Lung microvascular endothelial cell (primary cell): ENCODE measurements at regions not wholly inside any gene's neighbourhood (a gene's known extent, or its start where the extent isn't known, plus 50 kb on each side); places are given as distances from the start of the nearest gene placed in this dataset.
"Not testable (repeated sequence)": the region's sequence is repeated elsewhere in the genome, so short reads cannot be mapped to it uniquely, and the experiment has no call there.

Experiments used
- DNase-seq, 2 donors: peaks; one replicate each; pipeline versions ENCODE4 v3.0.0 to v3.0.0-alpha.2; 2010; ENCODE audit warnings: low read depth in 2 of 2

- not testable (repeated sequence) for DNase-seq
These were observed 225.0 kb upstream of the FAM240B start for GRCh38 chr9:38944881-38945449.

- not testable (repeated sequence) for DNase-seq
These were observed 220.6 kb upstream of the FAM240B start for GRCh38 chr9:38940501-38940900.

- not testable (repeated sequence) for DNase-seq
These were observed 218.7 kb upstream of the FAM240B start for GRCh38 chr9:38938637-38939036.

- not testable (repeated sequence) for DNase-seq
These were observed 208.0 kb upstream of the FAM240B start for GRCh38 chr9:38927970-38928369.

- DNase-seq: not testable (repeated sequence)
These were observed 206.6 kb upstream of the FAM240B start for GRCh38 chr9:38926565-38926964.

- not testable (repeated sequence) for DNase-seq
These were observed 201.3 kb upstream of the FAM240B start for GRCh38 chr9:38921253-38921652.

GRCh38 chr9:38910629-38911028, 190.7 kb upstream of the FAM240B start:
- DNase-seq: not testable (repeated sequence)

GRCh38 chr9:38904719-38905118, 184.8 kb upstream of the FAM240B start:
- DNase-seq: not testable (repeated sequence)

GRCh38 chr9:38901534-38902177, 181.7 kb upstream of the FAM240B start:
- not testable (repeated sequence) for DNase-seq

GRCh38 chr9:38896404-38896803, 176.5 kb upstream of the FAM240B start:
- not testable (repeated sequence) for DNase-seq

GRCh38 chr9:38895227-38895626, 175.3 kb upstream of the FAM240B start:
- not testable (repeated sequence) for DNase-seq

GRCh38 chr9:38892539-38893232, 172.8 kb upstream of the FAM240B start:
- DNase-seq: not testable (repeated sequence)

GRCh38 chr9:38886076-38886475, 166.1 kb upstream of the FAM240B start:
- not testable (repeated sequence) for DNase-seq

- DNase-seq: not testable (repeated sequence)
These were observed 155.7 kb upstream of the FAM240B start for GRCh38 chr9:38875616-38876015.

- not testable (repeated sequence) for DNase-seq
These were observed 151.5 kb upstream of the FAM240B start for GRCh38 chr9:38871282-38871940.

- not testable (repeated sequence) for DNase-seq
These were observed 139.9 kb upstream of the FAM240B start for GRCh38 chr9:38859827-38860226.

- not testable (repeated sequence) for DNase-seq
These were observed 129.0 kb upstream of the FAM240B start for GRCh38 chr9:38848966-38849365.

GRCh38 chr9:38840213-38840612, 120.3 kb upstream of the FAM240B start:
- not testable (repeated sequence) for DNase-seq

- DNase-seq: not testable (repeated sequence)
These were observed 113.8 kb upstream of the FAM240B start for GRCh38 chr9:38833706-38834105.

- DNase-seq: not testable (repeated sequence)
These were observed 93.9 kb upstream of the FAM240B start for GRCh38 chr9:38813855-38814254.

GRCh38 chr9:38807919-38808459, 88.1 kb upstream of the FAM240B start:
- DNase-seq: not testable (repeated sequence)

- DNase-seq: no peak
These were observed 51.7 kb upstream of the FAM240B start for GRCh38 chr9:38771593-38771992.
